ENCODE measurements at regions not wholly inside any gene's neighbourhood (a gene's known extent, or its start where the extent isn't known, plus 50 kb on each side); places are given as distances from the start of the nearest gene placed in this dataset.

DNA sequence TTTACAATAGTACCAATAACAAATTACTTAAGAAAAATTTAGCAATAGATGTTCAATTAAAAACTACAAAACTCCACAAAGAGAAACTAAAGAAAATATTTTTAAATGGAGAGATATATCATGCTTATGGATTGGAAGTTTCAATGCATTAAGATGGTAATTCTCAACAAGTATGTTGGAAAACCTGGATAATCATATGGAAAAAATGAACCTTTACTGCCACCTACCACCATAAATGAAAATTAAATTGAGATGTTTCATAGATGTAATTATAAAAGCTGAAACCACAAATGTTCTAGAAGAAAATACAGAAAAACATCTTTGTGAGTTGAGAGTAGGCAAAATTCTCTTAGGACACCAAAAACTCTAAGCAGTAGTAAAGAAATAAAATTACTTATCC is 121.7 kb downstream of the ANKRD18B start:
- Histone ChIP-seq H3K27ac (no peak overlapping the region), H3K27me3 (no peaks in the 10 kb centered on the region), H3K36me3 (no peaks in the 10 kb centered on the region), H3K4me3 (no peak overlapping the region), H3K9ac (ENCODE audit: low read depth in 2 of 2, low read length in 2 of 2) (no peak overlapping the region), H3K4me1 (no peaks in the 10 kb centered on the region), H3K9me3 (no peaks in the 10 kb centered on the region)
- intact Hi-C loops (cut with DNase I) = no loop called here
- TF ChIP-seq, protein P1, sequence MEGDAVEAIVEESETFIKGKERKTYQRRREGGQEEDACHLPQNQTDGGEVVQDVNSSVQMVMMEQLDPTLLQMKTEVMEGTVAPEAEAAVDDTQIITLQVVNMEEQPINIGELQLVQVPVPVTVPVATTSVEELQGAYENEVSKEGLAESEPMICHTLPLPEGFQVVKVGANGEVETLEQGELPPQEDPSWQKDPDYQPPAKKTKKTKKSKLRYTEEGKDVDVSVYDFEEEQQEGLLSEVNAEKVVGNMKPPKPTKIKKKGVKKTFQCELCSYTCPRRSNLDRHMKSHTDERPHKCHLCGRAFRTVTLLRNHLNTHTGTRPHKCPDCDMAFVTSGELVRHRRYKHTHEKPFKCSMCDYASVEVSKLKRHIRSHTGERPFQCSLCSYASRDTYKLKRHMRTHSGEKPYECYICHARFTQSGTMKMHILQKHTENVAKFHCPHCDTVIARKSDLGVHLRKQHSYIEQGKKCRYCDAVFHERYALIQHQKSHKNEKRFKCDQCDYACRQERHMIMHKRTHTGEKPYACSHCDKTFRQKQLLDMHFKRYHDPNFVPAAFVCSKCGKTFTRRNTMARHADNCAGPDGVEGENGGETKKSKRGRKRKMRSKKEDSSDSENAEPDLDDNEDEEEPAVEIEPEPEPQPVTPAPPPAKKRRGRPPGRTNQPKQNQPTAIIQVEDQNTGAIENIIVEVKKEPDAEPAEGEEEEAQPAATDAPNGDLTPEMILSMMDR (IDR thresholded peaks at IDR 0.05) = no peak
- DNase-seq = no peak

DNA sequence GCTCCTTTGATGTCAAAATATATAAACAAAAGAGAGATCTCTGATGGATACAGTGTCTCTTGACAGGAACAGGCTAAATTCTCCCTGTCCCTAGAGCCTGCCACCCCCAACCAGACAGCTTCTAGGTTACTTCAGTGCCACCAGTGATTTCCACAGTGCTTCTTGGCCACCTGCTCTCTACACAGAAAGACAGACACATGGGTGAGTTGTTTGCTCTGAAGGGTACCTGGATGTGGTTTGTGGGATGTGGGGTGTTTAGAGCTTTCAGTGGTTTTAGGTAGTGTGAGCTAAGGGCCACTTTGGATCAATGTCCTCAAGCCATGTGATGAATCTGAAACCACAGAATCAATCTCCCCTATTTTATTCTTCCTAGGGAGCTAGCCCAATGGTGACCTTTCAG is 125.4 kb downstream of the ANKRD18B start:
- TF ChIP-seq, protein P1 (IDR thresholded peaks at IDR 0.05) = no peak
- intact Hi-C loops (cut with DNase I) = no loop called here
- Histone ChIP-seq H3K4me3 (no peak overlapping the region), H3K27me3 (no peaks in the 10 kb centered on the region), H3K36me3 (no peaks in the 10 kb centered on the region), H3K27ac (no peak overlapping the region), H3K4me1 (no peaks in the 10 kb centered on the region), H3K9ac (ENCODE audit: low read depth in 2 of 2, low read length in 2 of 2) (no peak overlapping the region), H3K9me3 (no peaks in the 10 kb centered on the region)
- no peak for DNase-seq

DNA sequence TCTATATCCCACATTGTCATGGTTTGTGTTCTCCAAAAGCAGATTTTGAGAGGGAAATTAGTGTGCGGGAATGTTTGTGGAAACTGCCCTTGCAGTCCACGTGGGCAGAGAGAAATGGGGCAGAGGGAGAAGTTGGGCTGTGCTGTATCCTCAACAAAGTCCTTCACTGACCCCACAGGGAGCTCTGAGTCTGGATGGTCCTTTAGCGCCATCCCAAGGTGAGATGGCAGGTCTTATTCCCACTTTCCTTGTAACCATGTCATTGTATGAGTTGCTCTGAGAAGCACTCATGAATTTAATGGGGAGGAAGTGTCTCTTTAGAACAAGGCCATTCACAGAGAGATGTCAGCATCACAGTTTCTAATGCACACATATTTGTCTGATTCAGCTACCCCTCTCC is 127.1 kb downstream of the ANKRD18B start:
- DNase-seq = no peak
- TF ChIP-seq, protein P1 (IDR thresholded peaks at IDR 0.05) = no peak
- no peaks in the 10 kb centered on the region for H3K4me1 ChIP-seq
- no peaks in the 10 kb centered on the region for H3K9me3 ChIP-seq
- no peak overlapping the region for H3K4me3 ChIP-seq
- no peak overlapping the region for H3K9ac ChIP-seq (ENCODE audit: low read depth in 2 of 2, low read length in 2 of 2)
- H3K27ac ChIP-seq = no peak overlapping the region
- intact Hi-C loops (cut with DNase I) = no loop called here
- H3K27me3 ChIP-seq = no peaks in the 10 kb centered on the region
- H3K36me3 ChIP-seq = no peaks in the 10 kb centered on the region

DNA sequence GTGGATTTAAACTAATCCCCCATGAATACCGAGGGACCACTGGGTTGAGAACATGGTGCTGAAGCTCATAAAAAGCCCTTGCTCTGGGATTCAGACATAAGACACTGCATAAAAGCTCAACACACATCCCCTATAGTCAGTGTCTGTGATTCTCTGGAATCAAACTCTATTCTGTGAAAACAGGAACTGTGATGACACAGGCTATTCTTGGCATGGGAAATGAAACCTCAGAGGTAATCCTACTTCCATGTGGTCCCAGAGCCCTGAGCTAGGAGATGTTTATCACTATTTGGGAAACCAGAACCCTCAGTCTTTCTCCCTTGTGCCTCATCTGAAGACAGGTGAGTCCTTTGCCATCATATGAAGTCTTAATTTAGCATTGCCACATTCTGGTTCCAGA is 135.4 kb upstream of the PRSS3 start:
- TF ChIP-seq, protein P1 (IDR thresholded peaks at IDR 0.05) = no peak
- Histone ChIP-seq H3K27ac (no peak overlapping the region), H3K27me3 (no peaks in the 10 kb centered on the region)

DNA sequence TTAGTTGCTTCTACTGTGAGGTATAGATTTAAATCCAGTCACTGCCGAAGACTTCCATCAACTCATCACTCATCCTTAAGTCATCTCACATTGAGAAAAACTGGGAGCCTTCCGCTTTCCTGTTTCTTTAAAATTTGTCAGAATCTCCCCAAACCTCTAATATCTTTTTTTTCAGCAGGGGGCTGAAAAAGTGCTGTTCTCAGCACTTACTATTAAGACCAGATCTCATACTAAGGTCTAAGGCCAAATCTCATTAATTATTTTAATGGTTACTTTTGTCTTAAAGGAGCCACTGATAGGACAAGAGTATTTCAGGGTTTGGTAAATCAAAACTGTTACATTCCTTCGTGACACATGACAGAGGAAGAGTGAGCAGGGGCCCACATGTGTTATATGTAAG is 134.6 kb upstream of the PRSS3 start:
- Histone ChIP-seq H3K27me3 (no peaks in the 10 kb centered on the region), H3K27ac (no peak overlapping the region), H3K4me1 (no peaks in the 10 kb centered on the region), H3K36me3 (no peaks in the 10 kb centered on the region), H3K4me3 (no peak overlapping the region), H3K9ac (ENCODE audit: low read depth in 2 of 2, low read length in 2 of 2) (no peak overlapping the region), H3K9me3 (no peaks in the 10 kb centered on the region)
- no peak for DNase-seq
- TF ChIP-seq, protein P1 (IDR thresholded peaks at IDR 0.05) = no peak
- intact Hi-C loops (cut with DNase I) = no loop called here

More for the DNA sequence above, 135.4 kb upstream of the PRSS3 start:
- H3K36me3 ChIP-seq = no peaks in the 10 kb centered on the region
- H3K4me3 ChIP-seq = no peak overlapping the region
- H3K4me1 ChIP-seq = no peaks in the 10 kb centered on the region
- DNase-seq = no peak
- no peaks in the 10 kb centered on the region for H3K9me3 ChIP-seq
- H3K9ac ChIP-seq (ENCODE audit: low read depth in 2 of 2, low read length in 2 of 2) = no peak overlapping the region
- intact Hi-C loops (cut with DNase I) = no loop called here

DNA sequence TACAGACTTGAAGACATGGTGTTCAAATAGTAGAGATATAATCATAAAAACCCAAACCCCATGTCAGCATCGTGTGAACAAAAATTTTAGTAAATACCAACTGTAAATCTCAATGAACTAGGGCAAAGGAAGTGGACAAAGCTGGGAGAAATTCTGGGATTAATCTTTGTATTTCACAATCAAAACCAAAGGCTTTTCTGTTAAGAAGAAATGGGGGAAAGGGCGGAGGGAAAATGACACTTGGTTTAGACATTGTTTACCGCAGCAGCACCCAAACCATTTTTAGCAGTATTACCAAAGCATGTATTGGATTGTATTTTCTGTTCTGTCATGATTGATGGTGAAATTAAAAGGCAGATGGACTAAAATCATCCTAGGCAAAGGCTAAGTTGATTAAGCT is 134.2 kb upstream of the PRSS3 start:
- no peaks in the 10 kb centered on the region for H3K27me3 ChIP-seq
- intact Hi-C loops (cut with DNase I) = no loop called here
- no peak for DNase-seq
- no peaks in the 10 kb centered on the region for H3K36me3 ChIP-seq
- no peaks in the 10 kb centered on the region for H3K4me1 ChIP-seq
- no peak overlapping the region for H3K9ac ChIP-seq (ENCODE audit: low read depth in 2 of 2, low read length in 2 of 2)
- H3K4me3 ChIP-seq = no peak overlapping the region
- no peaks in the 10 kb centered on the region for H3K9me3 ChIP-seq
- H3K27ac ChIP-seq = no peak overlapping the region
- TF ChIP-seq, protein P1 (IDR thresholded peaks at IDR 0.05) = no peak
